SK-N-MC (cell line): ENCODE measurements at regions not wholly inside any gene's neighbourhood (a gene's known extent, or its start where the extent isn't known, plus 50 kb on each side); places are given as distances from the start of the nearest gene placed in this dataset.

Source experiments
- DNase-seq: peaks from one replicate; pipeline ENCODE4 v3.0.0-alpha.2; 2011; ENCODE audit warnings: low read depth, low spot score
- H3K27ac ChIP-seq: fragments of 200-600 bp; sonication (generic); 2 replicates; pipeline ENCODE4 v1.5.1; 2016; ENCODE audit warnings: mixed run types
- H3K36me3 ChIP-seq: fragments of 200-600 bp; sonication (generic); 2 replicates; pipeline ENCODE4 v1.6.1; 2017; ENCODE audit warnings: antibody characterized with exemption, low read length, mixed read lengths; ENCODE audit not compliant: insufficient read depth
- H3K4me3 ChIP-seq: fragments of 200-600 bp; sonication (generic); 2 replicates; pipeline ENCODE4 v1.5.1; 2016
- H3K9ac ChIP-seq: fragments of 200-600 bp; sonication (generic); 2 replicates; pipeline ENCODE4 v1.8.0; 2017; ENCODE audit warnings: mixed run types, mixed read lengths; ENCODE audit not compliant: insufficient read length
- H3K9me3 ChIP-seq: fragments of 200-600 bp; sonication (generic); 2 replicates; pipeline ENCODE4 v1.6.1; 2017; ENCODE audit warnings: low read depth, mild to moderate bottlenecking, antibody characterized with exemption, low read length, moderate library complexity, mixed read lengths
- EZH2 ChIP-seq: fragments of 200-600 bp; sonication (generic); IDR thresholded peaks from one replicate; pipeline ENCODE4 v1.6.1; 2017; ENCODE audit warnings: antibody characterized with exemption
- FOXP2 ChIP-seq: optimal IDR thresholded peaks from 2 replicates; pipeline ENCODE3; 2011; ENCODE audit warnings: mild to moderate bottlenecking, moderate library complexity; ENCODE audit not compliant: insufficient read depth; ENCODE audit errors: extremely low read length, control extremely low read depth
- POLR2AphosphoS5 ChIP-seq: IDR thresholded peaks from 2 replicates; pipeline ENCODE4 v1.6.1; 2012; ENCODE audit warnings: mild to moderate bottlenecking, low read depth, low read length, borderline replicate concordance

DNA sequence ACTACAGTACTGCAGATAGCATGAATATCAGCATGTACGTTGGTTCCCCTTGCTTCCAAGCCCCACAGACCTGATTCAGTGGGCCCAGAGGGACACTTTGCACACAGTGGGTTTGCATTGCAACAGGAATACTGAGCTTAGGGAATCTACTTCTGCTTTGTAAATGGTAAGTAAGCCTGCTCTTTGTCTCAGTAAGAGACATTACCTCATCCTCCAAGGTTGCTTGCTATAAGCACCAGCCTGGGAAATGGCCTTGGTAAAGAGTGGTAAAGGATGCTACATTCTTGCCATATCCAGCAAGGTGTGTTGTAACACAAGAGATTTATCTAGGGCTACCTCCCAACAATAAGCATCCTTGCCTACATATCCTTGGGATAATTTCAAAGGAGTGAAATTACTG lies 730.5 kb downstream of the INHBA start:
- Histone ChIP-seq H3K9ac (no peak overlapping the region), H3K27ac (no peak overlapping the region), H3K9me3 (no peaks in the 10 kb centered on the region), H3K4me3 (no peak overlapping the region), H3K36me3 (no peaks in the 10 kb centered on the region)
- DNase-seq: no peak
- no peak for TF ChIP-seq EZH2
- no peak for TF ChIP-seq FOXP2
- no peak for TF ChIP-seq POLR2AphosphoS5

DNA sequence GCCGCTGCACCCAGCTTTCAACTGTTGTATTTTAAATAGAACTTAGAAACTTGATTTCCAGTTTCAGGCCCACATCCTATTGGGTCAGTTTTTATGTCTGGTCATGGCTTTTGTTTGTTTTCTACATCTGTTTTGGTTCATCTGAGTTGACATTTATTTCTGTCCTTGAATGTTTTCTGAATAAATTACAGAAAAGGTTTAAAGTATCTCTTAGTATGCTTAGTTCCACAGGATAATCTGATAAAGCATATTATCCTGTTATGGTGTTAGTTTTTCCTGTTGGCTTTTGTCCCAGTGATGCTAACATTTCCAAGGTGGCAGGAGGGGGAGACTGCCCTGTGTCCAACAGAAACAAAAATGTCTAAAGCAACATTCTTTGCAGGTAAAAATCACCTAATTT lies 733.2 kb downstream of the INHBA start:
- no peak overlapping the region for H3K4me3 ChIP-seq
- no peak overlapping the region for H3K9ac ChIP-seq
- no peaks in the 10 kb centered on the region for H3K9me3 ChIP-seq
- no peak overlapping the region for H3K27ac ChIP-seq
- no peak for DNase-seq
- TF ChIP-seq FOXP2: no peak
- no peak for TF ChIP-seq POLR2AphosphoS5
- no peak for TF ChIP-seq EZH2
- no peaks in the 10 kb centered on the region for H3K36me3 ChIP-seq

DNA sequence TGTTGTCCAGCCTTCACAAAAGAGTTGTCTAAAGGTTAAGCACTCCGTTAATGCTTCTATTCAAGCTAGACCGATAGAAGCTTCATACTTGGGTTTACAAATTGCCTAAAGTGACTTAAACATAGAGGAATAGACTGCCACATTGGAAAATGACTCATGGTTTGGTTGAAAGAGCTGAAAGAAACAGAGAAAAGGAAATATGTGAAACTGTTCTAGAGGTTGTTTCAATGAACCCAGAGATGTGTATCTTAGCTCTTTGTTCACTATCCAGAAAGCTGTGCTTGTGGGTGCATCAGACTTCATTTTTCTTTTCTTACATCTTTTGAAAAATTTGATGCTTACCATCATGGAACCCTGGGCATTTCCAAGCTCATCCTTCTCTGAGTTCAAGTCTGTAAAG lies 736.2 kb downstream of the INHBA start:
- no peak for TF ChIP-seq POLR2AphosphoS5
- no peak for TF ChIP-seq EZH2
- TF ChIP-seq FOXP2: no peak
- H3K9me3 ChIP-seq: no peaks in the 10 kb centered on the region
- H3K4me3 ChIP-seq: no peak overlapping the region
- no peak overlapping the region for H3K27ac ChIP-seq
- H3K36me3 ChIP-seq: no peaks in the 10 kb centered on the region
- DNase-seq: no peak
- no peak overlapping the region for H3K9ac ChIP-seq

- TF ChIP-seq POLR2AphosphoS5 (no peak), EZH2 (no peak), FOXP2 (no peak)
- Histone ChIP-seq H3K4me3 (no peak overlapping the region), H3K9me3 (no peaks in the 10 kb centered on the region), H3K27ac (no peak overlapping the region), H3K36me3 (no peaks in the 10 kb centered on the region), H3K9ac (no peak overlapping the region)
- no peak for DNase-seq
These were observed 737.1 kb downstream of the INHBA start for GRCh38 chr7:40965774-40966173.

DNA sequence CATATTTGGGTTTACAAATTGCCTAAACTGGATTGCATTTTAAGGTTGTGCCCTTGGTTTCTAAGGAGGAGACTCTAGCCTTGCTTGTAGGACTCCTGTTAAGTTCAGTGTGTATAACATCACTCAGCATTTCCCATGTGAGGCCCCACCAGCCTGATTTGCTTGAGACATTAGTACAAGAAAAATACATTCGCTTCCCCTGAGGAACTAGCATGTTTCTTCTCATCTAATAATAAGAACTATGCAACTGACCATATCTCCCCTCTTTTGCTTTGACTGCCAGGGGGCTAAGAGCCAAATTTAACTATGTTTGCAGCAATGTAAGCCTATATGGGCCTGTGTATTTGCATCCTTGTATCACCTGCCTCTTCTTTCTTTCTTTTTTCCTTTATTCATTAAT lies 737.9 kb downstream of the INHBA start:
- no peak overlapping the region for H3K27ac ChIP-seq
- TF ChIP-seq FOXP2 (no peak), EZH2 (no peak), POLR2AphosphoS5 (no peak)
- no peak for DNase-seq

DNA sequence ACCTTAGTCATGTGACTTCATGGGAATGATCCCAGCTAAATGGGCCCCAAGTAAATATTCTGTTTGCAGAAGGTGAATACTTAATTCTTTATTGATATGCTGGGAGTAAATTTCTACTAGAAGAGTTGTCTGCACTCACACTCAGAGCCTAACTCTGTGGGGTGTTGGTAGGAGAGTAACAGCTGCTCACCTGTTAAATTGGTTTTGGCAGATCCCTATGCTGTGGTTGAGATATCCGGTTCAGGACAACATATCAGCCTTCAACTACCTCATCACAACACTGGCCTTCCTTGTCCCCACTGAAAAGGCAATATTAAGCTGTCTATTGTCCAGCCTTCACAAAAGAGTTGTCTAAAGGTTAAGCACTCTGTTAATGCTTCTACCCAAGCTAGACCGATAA lies 738.3 kb downstream of the INHBA start:
- no peak overlapping the region for H3K9ac ChIP-seq
- H3K36me3 ChIP-seq: no peaks in the 10 kb centered on the region
- no peak for DNase-seq
- TF ChIP-seq FOXP2 (no peak), EZH2 (no peak)
- no peak overlapping the region for H3K4me3 ChIP-seq
- H3K9me3 ChIP-seq: no peaks in the 10 kb centered on the region
- H3K27ac ChIP-seq: no peak overlapping the region

More for the DNA sequence above, 737.9 kb downstream of the INHBA start:
- Histone ChIP-seq H3K9me3 (no peaks in the 10 kb centered on the region), H3K4me3 (no peak overlapping the region), H3K9ac (no peak overlapping the region), H3K36me3 (no peaks in the 10 kb centered on the region)

GRCh38 chr7:40959955-40960354 lies 742.9 kb downstream of the INHBA start:
- TF ChIP-seq EZH2: no peak
- no peak for TF ChIP-seq POLR2AphosphoS5
- TF ChIP-seq FOXP2: no peak
- no peak overlapping the region for H3K9ac ChIP-seq
- no peaks in the 10 kb centered on the region for H3K9me3 ChIP-seq
- no peaks in the 10 kb centered on the region for H3K36me3 ChIP-seq
- H3K4me3 ChIP-seq: no peak overlapping the region
- H3K27ac ChIP-seq: no peak overlapping the region
- no peak for DNase-seq

- no peak for DNase-seq
- Histone ChIP-seq H3K9ac (no peak overlapping the region), H3K9me3 (no peaks in the 10 kb centered on the region; the same call in 1 of the 2 replicates), H3K27ac (no peak overlapping the region), H3K4me3 (no peak overlapping the region), H3K36me3 (no peaks in the 10 kb centered on the region)
- no peak for TF ChIP-seq FOXP2
- TF ChIP-seq EZH2: no peak
- TF ChIP-seq POLR2AphosphoS5: no peak
These were observed 754.7 kb downstream of the INHBA start for GRCh38 chr7:40948239-40948638.

DNA sequence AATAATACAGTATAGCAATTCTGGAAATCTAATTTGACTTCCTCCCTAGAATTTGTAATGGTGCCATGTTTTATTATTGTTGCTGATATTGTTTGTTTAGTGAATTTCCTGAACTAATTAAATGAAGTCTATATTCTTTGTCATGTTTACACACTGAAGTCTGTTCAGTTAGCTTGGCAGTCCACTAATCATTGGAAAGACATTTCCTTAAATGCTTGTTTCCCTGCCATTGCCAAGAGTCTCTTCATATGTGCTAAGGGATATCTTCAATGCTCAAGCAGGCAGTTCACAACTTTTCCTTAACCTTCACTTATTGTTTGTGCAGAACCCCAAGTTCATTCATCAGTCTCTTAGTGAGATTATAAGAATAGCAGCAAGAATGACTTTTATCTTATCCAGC lies 755.3 kb downstream of the INHBA start:
- no peak overlapping the region for H3K27ac ChIP-seq
- no peaks in the 10 kb centered on the region for H3K36me3 ChIP-seq
- no peak overlapping the region for H3K9ac ChIP-seq
- no peak for TF ChIP-seq POLR2AphosphoS5
- no peak for TF ChIP-seq EZH2
- no peak for TF ChIP-seq FOXP2
- H3K4me3 ChIP-seq: no peak overlapping the region
- no peaks in the 10 kb centered on the region; the same call in 1 of the 2 replicates for H3K9me3 ChIP-seq
- no peak for DNase-seq

DNA sequence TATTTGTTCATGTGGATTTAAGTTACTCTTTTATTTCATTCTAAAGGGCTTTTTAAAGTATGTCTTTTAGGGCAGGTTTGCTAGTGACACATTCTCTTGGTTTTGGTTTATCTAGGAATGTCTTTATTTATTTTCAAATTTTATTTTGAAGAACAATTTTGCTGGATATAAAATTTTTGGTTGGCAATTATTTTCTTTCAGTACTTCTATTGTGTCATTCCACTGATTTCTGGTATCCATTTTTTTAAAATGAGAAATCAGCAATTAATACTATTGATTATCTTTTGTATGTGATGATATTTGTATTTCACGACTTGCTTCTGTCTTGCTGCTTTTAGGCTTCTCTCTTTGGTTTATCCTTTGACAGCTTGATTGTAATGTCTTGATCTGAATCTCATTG lies 756.3 kb downstream of the INHBA start:
- Histone ChIP-seq H3K9me3 (no peaks in the 10 kb centered on the region; the same call in 1 of the 2 replicates), H3K9ac (no peak overlapping the region), H3K36me3 (no peaks in the 10 kb centered on the region), H3K4me3 (no peak overlapping the region), H3K27ac (no peak overlapping the region)
- no peak for TF ChIP-seq POLR2AphosphoS5
- DNase-seq: no peak

- Histone ChIP-seq H3K9me3 (no peaks in the 10 kb centered on the region; the same call in 1 of the 2 replicates), H3K36me3 (no peaks in the 10 kb centered on the region), H3K27ac (no peak overlapping the region), H3K9ac (no peak overlapping the region), H3K4me3 (no peak overlapping the region)
- no peak for DNase-seq
- TF ChIP-seq POLR2AphosphoS5 (no peak), EZH2 (no peak), FOXP2 (no peak)
These were observed 757.1 kb downstream of the INHBA start for GRCh38 chr7:40945788-40946187.
